Panc1 (cell line): ENCODE measurements at regions not wholly inside any gene's neighbourhood (a gene's known extent, or its start where the extent isn't known, plus 50 kb on each side); places are given as distances from the start of the nearest gene placed in this dataset.

Experiments
- ATAC-seq: fragments of 200-7000 bp; cut with Tn5 transposase; 2 replicates; pipeline ENCODE4 v1.9.1; 2020; ENCODE audit warnings: mild to moderate bottlenecking, moderate library complexity
- BruUV-seq: library from RNA; stranded (reverse); fragments of 400-500 nt; replicated peaks from 2 replicates; lab custom pipeline; 2021; lab: Mats Ljungman, UMichigan
- CTCF ChIA-PET: fragments of 300-600 bp; sonication (Branson Sonifier 250); formaldehyde crosslinking; loops from one replicate; lab custom pipeline; 2022; ENCODE audit warnings: antibody characterized with exemption; lab: Charles Lee
- POLR2A ChIA-PET: fragments of 300-600 bp; sonication (Branson Sonifier 250); formaldehyde crosslinking; loops from one replicate; lab custom pipeline; 2022; ENCODE audit warnings: antibody characterized with exemption; lab: Charles Lee
- DNase-seq: peaks from one replicate; pipeline ENCODE4 v3.0.0-alpha.2; 2010; ENCODE audit warnings: low read depth, low spot score
- H3K27ac ChIP-seq: 2 replicates; pipeline ENCODE4 v1.5.1; 2011; ENCODE audit warnings: mild to moderate bottlenecking, low read length, inconsistent platforms
- H3K27me3 ChIP-seq: fragments of 200-500 bp; sonication (Bioruptor generic); 2 replicates; pipeline ENCODE4 v1.6.0; 2014; ENCODE audit warnings: low read length, inconsistent platforms; ENCODE audit not compliant: control insufficient read depth, insufficient read depth
- H3K36me3 ChIP-seq: fragments of 200-500 bp; sonication (Bioruptor generic); 2 replicates; pipeline ENCODE4 v1.5.1; 2014; ENCODE audit warnings: inconsistent platforms, mild to moderate bottlenecking, low read length, moderate library complexity; ENCODE audit not compliant: control insufficient read depth, insufficient read depth
- H3K4me1 ChIP-seq: 2 replicates; pipeline ENCODE4 v1.5.1; 2011; ENCODE audit warnings: inconsistent platforms, mild to moderate bottlenecking, low read length, moderate library complexity; ENCODE audit not compliant: control insufficient read depth, insufficient read depth
- H3K4me3 ChIP-seq, 2 experiments: 2 replicates each; pipeline ENCODE4 v1.5.1; 2011 to 2012; ENCODE audit warnings: low read depth in 2 of 2, low read length in 2 of 2, mild to moderate bottlenecking in 2 of 2, inconsistent platforms in 1 of 2, moderate library complexity in 1 of 2
- H3K9me3 ChIP-seq: fragments of 200-500 bp; sonication (Bioruptor generic); 2 replicates; pipeline ENCODE4 v1.5.1; 2014; ENCODE audit warnings: low read depth, mild to moderate bottlenecking, inconsistent platforms, low read length, moderate library complexity; ENCODE audit not compliant: control insufficient read depth, insufficient read depth
- CTCF ChIP-seq: fragments of 450-650 bp; IDR thresholded peaks from 2 replicates; pipeline ENCODE4 v1.5.1; 2017; ENCODE audit warnings: mild to moderate bottlenecking
- POLR2AphosphoS5 ChIP-seq: IDR thresholded peaks from 2 replicates; pipeline ENCODE4 v1.6.1; 2012; ENCODE audit warnings: mild to moderate bottlenecking, low read depth, low read length, moderate library complexity
- REST ChIP-seq, 2 experiments: IDR thresholded peaks; 2 replicates each; pipeline ENCODE4 v1.6.1; 2011 to 2012; ENCODE audit warnings: low read depth in 2 of 2, control low read depth in 1 of 2, low read length in 1 of 2, mild to moderate bottlenecking in 1 of 2, moderate library complexity in 1 of 2; ENCODE audit not compliant: insufficient read depth in 1 of 2
- SIN3A ChIP-seq: IDR thresholded peaks from 2 replicates; pipeline ENCODE4 v1.6.1; 2012; ENCODE audit warnings: low read depth, mild to moderate bottlenecking, low read length, moderate library complexity, borderline replicate concordance; ENCODE audit not compliant: insufficient read depth
- TCF7L2 ChIP-seq: IDR thresholded peaks from 2 replicates; pipeline ENCODE4 v1.6.1; 2011; ENCODE audit warnings: mild to moderate bottlenecking, low read depth, low read length, inconsistent platforms
- in situ Hi-C: cut with HindIII; loops from 2 replicates; pipeline ENCODE4 v1.10.0; 2016; ENCODE audit warnings: low sequenced_read_pairs, low pct_unique_long_range_greater_than_20kb
- intact Hi-C: fragments of 100-400 bp; cut with micrococcal nuclease; formaldehyde crosslinking; loops from one replicate; pipeline ENCODE4 v1.10.0; 2022; ENCODE audit not compliant: unreplicated experiment

- Histone ChIP-seq H3K27ac (no peak overlapping the region), H3K9me3 (no peaks in the 10 kb centered on the region; the same call in 1 of the 2 replicates), H3K4me1 (no peaks in the 10 kb centered on the region), H3K4me3 (no peak overlapping the region), H3K36me3 (no peaks in the 10 kb centered on the region), H3K27me3 (no peaks in the 10 kb centered on the region)
- no TSS peak for BruUV-seq
- TF ChIP-seq POLR2AphosphoS5 (no peak), CTCF (no peak), SIN3A (no peak), REST (IDR thresholded peaks at IDR 0.05; ENCODE audit: insufficient read depth in 1 of 2, low read depth in 2 of 2, low read length in 1 of 2) (no peak), TCF7L2 (no peak)
- CTCF ChIA-PET: no interaction called here
- POLR2A ChIA-PET: no interaction called here
- DNase-seq (no peak), ATAC-seq (no peak)
- in situ Hi-C loops (no loop called here), intact Hi-C loops (no loop called here)
Observed at GRCh38 chr10:1807924-1808323, 70.6 kb upstream of the ADARB2 start.

- ATAC-seq: no peak
- CTCF ChIA-PET: no interaction called here
Observed at GRCh38 chr10:1807196-1807595, 69.9 kb upstream of the ADARB2 start.

More at GRCh38 chr10:1807196-1807595, 69.9 kb upstream of the ADARB2 start:
- Histone ChIP-seq H3K4me1 (no peaks in the 10 kb centered on the region), H3K27me3 (no peaks in the 10 kb centered on the region), H3K4me3 (no peak overlapping the region), H3K27ac (no peak overlapping the region), H3K36me3 (no peaks in the 10 kb centered on the region), H3K9me3 (no peaks in the 10 kb centered on the region)
- intact Hi-C loops (no loop called here), in situ Hi-C loops (no loop called here)
- no peak for DNase-seq
- TF ChIP-seq CTCF (no peak), POLR2AphosphoS5 (no peak), TCF7L2 (no peak)
- no TSS peak for BruUV-seq
- POLR2A ChIA-PET: no interaction called here
